HG03103 (cell line): ENCODE measurements at regions not wholly inside any gene's neighbourhood (a gene's known extent, or its start where the extent isn't known, plus 50 kb on each side); places are given as distances from the start of the nearest gene placed in this dataset.

ENCODE experiments used
- ATAC-seq: cut with Tn5 transposase; IDR thresholded peaks from one replicate; pipeline ENCODE4 v1.9.1; 2021; ENCODE audit warnings: low read depth; ENCODE audit not compliant: unreplicated experiment

DNA sequence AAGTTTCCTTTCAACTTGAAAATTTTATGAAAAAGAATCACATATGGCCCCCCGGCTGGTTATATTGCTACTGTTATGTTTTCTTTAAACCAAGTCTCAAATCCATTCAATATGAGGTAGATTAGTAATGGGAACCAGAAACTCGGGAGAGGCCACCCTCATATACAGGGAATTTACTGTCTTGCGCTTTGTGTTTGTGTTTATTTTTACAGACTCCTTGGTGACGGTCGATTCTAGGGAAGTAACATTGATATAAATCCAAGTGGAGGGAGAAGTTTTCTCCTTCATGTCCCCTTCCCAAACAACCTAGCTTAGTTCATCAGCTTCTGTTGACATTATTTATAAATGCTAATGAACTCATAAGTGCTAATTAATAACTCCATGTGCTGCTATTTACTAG lies 163.5 kb upstream of the LMO4 start:
- ATAC-seq, result no peak

DNA sequence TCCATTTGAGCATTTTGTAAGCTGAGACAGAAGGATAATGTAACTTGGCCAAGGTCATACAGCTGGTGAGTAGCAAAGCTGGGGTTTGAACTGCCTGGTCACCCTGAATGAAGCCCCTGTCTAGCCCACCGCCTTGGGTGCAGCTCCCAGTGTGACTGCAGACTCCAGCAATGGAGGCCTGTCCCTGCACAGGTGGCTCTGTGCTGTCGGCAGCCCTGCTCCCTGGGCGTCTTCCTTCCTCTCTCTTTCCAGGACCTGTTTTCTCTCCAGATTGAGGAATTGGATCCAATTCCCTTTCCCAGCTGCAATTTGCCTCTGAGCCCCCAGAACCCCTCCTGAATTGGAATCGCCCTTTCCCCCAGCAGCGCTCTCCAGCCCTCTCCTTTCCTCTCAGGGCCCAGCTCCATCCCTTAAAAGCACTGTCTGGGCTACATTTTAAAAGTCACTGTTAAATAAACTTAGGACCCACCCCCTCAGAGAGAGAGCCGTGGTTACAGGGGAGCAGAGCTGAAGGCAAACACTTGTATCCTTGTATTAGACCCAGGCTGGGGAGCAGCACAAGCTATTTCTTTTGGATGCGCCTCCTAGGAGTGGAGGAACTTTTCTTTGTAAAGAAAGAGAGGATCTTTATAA lies 161.4 kb upstream of the LMO4 start:
- ATAC-seq, result no peak

DNA sequence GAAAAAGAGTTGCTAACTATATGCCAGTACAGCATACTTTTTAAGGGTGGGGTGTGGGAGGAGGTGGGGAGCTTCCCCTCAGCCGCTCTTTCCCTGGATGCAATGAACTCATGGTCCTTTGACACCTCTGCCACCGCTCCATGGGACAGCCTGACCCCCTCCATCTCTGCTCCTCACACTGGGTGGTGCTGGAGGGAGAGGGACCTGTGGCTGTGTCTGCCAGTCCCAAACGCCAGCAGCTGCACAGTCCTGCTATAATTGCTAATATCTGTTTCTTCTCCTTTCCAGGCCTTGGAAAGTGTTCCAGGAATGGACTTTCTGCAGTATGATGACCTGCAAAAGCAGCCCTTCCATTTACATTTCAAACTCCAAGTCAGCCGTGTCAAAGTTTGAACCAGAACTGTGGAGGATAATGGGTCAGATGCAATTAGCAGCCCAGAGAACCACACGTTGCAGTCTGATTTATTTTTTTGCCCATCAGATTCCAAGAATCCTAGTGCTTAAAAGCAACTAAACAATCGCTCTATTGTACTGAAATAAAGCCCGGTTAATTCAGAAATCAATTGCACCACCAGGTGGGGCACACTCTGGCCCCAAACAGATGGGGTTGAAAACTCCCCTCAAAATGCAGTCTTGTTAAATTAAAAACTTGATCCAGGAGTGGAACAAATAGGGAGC lies 160.7 kb upstream of the LMO4 start:
- ATAC-seq, result no peak

DNA sequence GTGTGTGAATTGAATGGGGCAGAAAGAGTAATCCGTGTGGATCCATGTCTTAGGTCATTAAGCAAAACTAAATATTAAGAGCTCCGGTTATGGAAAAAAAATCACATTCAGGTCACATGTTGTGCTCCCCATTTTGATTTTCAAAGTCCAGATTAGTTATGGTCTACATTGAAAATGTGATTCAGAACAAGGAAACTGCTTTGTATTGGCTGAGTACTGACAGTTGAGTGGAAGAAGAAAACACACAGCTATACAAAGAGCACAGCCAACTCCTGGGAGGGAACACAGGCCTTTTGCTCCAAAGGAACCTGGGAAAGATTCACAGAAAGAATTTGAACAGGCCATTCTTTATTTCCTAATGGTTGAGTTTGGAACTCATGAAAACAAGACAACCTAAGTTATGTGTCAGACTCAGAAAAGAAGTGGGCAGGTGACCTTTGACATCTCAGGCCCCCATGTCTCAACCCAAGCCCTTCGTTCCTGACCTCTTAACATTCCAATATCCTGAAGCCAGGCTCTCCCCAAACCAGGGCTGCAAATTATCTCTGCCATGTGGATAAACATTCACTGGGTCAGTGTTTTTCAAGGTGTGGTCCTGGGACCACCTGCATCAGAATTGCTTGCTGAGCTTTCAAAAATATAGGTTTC lies 159.3 kb upstream of the LMO4 start:
- ATAC-seq, result no peak

DNA sequence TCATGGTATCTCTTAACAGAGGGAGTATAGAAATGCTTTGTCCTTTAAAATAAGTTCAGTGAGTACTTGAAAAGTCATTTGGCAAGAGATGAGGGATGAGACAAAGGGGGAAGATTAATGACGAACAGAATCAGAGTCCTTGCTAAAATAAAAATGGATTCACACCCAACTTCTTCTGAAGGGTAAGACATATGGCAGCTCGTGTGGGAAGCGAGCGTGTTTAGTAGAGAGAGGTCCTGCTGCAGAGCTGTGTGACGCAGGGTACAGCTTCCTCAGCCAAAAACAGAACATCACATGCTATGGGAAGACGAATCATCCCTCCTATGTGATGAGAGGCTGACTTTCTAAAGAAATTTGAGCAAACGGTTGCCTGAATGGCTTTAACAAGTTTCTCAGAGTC lies 158.5 kb upstream of the LMO4 start:
- ATAC-seq, result no peak

DNA sequence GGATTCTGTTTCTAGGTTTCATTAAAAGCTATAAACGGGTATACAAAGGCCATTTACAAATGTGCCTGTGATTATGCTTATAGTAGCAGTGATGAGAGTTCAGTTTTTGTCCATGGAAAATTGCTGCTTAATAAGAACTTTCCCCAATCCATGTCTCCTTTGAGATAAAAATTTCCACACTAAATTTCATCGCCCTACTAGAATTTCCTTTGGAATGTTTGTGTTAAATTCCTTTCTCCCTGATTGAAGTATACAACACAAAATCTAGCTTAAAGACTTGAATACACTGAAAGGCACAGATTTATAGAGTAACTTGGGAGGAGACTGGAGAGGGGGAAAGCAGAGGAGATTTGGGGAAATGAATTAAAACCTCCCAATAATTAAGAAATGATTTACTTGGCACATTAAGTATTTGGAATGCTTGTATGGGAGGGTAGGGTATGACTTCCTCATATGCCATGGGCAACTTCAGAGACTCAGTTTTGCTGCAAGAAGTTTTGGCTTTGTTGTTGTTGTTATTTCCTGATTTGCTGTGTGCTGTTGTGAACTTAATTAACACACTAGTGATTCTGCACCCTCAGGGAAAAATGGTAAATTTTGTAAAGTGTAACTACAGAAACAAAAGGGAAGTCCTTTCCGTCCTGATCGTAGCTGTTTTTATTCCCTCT lies 157.6 kb upstream of the LMO4 start:
- no peak for ATAC-seq

DNA sequence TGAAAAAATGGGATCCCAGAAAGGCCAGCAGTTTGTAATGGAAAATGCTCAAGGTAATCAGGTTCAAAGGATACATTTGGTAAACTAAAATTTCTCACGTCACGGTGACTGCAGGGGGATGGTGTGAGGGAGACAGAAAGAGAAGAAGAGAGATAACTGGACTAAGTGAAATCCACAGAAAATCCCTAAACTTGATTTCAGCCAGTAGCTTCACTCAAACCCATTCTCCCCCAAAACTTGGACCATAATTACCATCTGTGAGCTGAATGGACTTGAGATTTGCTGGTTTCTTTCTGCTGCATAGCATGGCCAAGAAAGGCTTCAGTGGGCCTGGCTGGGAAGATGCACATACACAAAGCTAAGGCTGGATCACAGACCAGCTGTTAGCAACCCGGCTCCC lies 155.4 kb upstream of the LMO4 start:
- no peak for ATAC-seq

DNA sequence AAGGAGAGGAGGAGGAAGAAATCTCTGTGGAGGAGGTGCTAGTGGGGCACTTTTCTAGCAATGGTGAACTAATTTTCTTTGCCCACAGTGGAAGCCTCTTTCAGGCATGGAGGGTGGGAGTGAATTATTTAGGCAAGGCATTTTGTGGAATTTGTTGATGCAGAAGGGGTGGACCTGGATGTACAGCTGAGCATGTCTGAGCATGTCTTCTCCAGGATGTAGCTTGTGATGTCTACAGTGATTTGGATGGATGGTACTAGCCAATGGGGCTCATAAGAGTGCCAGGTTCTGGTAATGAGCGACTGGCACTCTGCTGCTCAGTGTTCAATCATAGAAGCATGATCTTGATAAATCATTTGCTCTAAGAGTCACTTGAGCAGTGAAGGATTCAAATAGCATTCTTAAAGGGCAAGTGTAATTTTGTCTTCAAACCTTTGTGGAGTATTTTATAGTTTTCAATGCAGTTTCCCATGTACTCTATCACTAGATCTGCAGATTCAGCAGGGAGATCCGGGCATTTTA lies 153.9 kb upstream of the LMO4 start:
- ATAC-seq, result no peak

DNA sequence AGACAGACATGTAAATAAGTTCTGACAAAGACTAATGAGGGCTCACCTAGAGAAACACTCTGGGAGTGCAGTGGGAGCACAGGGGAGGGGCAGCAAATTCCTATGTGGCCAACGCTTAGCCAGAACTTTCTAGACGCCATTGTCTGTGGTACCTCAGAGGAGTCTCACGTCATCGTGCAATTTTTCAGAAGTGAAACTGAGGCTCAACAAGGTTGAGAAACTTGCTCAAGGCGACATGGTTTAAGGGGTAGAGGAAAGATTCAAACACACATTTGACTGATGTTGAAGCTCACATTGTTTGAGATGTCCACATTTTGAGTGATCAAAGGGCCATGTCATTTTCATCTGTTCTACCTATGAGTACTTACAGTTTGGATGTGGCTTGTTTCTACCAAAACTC lies 152.6 kb upstream of the LMO4 start:
- ATAC-seq, result no peak

DNA sequence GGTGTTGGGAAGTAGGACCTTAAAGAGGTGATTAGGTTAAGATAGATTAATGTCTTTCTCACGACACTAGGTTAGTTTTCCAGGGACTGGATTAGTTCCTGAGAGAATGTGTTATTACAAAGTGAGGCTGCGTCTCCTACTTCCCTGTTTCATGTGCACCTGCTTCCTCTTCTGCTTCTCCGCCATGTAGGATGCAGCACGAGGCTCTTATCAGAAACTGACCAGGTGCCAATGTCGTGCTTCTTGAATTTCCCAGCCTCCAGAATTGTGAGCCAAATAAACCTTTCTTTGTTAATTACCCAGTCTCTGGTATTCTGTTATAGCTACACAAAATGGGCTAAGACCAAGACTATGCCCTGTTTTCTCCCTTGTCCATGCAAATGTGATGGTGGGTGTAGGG lies 152.2 kb upstream of the LMO4 start:
- ATAC-seq, result no peak

DNA sequence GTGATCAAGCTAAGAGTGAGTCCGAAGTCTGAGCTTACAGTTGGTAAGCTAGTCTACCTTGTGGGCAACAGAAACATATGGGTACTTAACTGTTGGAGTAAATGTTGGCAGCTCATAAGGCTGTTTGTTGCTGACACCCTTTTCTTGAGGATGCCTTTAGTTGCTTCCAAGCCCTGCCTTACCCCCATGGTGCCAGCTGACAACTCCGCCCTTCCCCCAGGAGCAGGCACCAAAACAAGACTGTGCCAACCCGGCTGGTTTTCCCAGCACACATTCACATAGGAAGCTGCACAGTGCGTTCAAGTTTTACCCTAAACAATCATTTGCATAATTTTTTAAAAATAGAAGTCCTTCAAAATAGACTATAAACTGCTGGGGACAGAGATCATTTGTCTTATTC lies 150.2 kb upstream of the LMO4 start:
- no peak for ATAC-seq

DNA sequence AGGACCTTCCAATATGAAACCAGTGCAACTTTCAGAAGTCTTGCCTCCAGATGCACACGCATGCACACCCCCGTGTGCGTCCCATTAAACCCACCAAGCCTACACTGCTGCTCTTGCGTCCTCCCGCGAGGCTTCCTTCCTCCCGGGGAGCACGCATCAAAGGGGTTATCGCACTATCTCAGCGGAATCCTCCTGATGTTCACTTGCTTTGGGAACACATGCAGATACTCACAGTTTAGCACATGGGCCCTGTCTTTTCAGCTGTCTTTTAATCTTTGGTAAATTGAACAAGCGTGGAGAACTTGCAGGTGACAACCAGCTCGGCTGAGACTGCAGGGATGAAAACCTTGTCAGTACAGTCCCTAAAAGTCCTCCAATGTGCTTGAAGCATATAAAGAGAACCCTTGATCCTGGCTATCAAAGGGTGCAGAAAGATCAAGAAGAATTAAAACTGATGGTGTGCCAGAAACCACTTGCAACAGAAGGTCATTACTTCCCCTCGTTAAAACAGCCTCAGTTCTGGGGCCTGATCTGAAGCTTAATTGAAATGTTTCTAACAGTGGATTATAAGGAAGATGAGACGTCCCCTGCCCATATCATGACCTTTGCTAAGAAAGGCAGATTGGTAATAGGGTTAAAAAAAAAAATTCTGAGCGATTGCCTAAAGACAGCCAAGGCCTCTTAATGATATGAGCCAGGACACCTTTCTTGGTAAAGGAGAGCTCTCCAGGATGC lies 149.4 kb upstream of the LMO4 start:
- ATAC-seq, result no peak

DNA sequence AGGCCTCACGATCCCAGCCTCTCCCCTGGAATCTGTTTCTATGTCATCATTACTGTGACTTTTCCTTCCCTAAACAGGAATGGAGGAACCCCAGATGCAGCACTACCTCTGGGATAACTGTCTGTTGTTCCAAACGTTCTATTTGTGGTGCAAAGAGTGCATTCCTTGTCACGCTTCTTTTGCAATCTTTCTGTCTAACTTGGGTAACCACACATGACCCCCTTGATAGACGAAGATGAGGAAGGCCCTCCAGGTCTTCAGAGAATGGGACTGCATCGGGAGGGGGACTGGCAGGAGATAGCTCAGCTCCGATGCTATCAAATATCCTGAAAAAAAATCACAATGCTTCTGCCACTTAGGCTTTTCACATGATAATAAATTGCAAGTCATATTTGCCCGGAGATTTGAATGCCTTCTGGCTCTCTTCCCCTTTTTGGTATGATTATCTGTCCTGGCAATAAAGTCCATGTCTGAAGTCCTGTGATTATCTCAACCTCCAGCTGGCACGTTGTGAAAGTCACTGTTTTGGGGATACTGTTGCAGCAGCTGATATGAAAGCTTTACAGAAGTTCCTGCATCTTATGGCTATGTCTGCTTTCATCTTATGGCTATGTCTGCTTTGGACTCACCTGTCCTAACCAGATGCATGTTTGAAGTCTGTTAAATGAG lies 148.7 kb upstream of the LMO4 start:
- ATAC-seq, result no peak

DNA sequence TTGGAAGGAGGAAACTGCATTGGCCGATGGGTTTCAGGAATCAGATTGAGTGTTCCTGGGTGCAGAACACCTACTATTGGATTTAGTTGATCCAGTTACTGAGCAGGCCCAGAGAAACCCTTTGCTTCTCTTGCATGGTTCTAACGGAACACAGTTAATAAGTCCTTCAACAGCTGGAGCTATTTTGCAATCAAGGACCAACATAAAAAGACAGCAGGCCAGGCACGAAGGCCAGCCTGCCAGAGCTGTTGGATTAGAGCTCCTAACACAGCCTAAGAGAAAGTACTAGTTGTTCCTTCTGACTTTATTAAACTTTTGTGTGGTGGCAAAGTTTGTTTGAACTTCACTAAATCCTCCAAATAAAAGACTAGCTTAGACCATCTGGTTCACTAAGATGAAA lies 148.0 kb upstream of the LMO4 start:
- ATAC-seq, result no peak

DNA sequence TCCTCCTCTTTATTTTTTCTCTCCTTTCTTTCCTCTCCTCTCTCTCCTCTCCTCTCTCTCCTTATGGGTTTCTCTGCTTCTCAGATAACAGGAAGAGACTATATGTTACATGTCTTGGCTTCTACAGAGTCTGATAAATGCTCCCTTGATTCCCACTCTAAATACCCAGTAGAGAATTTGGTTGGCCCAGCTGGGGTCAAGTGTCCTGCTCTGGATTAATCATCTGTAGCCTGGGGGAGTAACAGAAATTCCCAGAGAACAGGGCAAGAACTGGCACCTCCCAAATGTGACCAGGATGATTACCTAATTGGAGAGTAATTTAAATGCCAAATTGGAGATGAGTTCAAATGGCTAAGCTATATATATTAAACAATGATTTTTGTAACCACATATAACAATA lies 146.1 kb upstream of the LMO4 start:
- no peak for ATAC-seq

DNA sequence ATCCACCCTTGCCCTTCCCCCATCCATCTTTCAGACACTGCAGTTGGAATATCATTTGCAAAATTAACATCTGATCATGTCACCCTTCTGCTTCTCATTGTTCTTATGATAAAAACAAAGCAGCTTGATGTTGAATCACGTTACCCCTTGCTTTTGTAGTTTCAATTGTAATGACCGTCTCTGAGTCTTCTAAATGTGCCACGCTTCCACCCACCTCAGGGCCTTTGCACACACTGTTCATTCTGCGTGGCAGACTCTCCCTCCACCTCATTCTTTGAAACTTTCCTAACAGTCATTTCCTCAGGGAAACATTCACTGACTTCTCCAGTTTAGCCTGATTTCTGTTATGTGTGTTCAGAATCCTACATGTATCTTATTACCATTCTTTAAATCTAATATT lies 143.6 kb upstream of the LMO4 start:
- ATAC-seq, result no peak

DNA sequence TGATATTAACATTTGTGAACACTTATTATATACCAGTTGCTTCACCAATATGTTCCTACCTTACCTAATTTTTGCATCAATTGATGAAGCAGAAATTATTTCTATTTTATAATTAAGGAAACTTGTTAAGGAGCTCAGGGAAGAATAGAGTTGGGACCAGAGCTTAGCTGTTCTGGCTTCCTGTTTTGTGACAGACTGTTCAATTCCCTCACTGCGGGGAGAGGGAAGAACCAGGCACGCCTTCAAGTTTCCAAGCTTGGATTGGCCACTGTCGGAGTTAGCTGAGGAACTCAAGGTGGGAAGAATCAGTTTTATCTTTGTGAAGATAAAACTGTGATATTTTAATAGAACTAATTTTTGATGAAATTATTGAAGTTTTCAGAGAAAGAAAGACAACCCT lies 142.3 kb upstream of the LMO4 start:
- ATAC-seq, result no peak

DNA sequence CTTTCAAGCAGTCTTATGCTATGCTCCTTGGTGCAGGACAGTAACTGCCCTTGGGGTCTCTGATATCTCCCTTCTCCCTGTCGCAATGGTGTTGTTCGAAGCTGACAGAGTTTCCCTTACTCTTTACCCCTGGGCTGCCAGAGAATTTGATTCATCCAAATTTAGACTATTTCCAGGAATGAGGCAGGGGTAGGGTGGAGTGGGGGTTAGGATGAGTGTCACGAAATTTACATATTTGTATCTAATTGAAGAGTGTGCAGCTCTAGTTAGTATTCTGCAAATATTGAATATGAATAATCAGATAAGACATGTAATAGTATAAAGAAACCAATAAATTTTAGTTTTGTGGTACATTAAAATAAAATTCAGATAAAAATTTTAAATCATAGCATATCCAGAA lies 140.0 kb upstream of the LMO4 start:
- ATAC-seq, result no peak

DNA sequence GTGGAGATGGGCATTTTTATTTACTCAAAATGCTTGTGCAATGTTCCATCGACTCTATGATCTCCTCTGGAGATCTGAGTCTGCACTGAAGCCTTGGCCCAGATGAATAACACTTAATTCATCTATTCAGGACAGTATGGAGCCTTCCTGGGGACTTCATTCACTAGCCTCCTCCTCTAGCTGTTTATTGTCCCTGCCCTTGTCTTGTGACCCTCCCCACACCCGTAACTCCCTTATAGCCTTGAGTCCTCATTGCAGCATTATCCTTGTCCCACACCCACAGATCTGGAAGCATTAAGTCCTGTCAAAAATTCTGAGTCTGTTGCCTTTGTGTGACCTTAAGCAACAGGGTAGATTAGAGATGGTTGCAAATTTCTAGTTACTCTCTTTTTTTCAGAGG lies 138.3 kb upstream of the LMO4 start:
- ATAC-seq, result no peak

DNA sequence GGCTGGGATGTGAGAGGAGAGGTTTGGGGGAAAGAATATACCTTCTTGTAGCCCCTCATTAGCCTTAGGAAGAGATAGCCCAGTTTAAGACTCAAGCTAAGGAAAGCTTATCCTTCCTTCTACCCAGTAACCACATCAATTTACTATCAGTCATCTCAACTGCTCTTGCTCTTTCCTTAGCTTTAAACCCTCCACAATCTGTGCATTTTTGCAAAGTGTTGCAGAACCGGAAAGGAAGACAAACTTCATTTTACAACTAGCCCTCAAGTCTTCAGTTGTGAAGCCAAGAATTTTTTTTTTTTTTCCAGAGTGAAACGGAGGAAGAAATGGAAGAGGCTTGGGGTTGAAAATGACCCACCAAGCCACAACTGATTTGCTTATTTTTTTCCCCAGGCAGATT lies 137.0 kb upstream of the LMO4 start:
- no peak for ATAC-seq
